ENCODE measurements at regions not wholly inside any gene's neighbourhood (a gene's known extent, or its start where the extent isn't known, plus 50 kb on each side); places are given as distances from the start of the nearest gene placed in this dataset.
"Not testable (repeated sequence)": the region's sequence is repeated elsewhere in the genome, so short reads cannot be mapped to it uniquely, and the experiment has no call there.

- DNase-seq, result no peak
Measured at GRCh38 chr10:121242741-121243608, 355.3 kb downstream of the FGFR2 start.

DNA sequence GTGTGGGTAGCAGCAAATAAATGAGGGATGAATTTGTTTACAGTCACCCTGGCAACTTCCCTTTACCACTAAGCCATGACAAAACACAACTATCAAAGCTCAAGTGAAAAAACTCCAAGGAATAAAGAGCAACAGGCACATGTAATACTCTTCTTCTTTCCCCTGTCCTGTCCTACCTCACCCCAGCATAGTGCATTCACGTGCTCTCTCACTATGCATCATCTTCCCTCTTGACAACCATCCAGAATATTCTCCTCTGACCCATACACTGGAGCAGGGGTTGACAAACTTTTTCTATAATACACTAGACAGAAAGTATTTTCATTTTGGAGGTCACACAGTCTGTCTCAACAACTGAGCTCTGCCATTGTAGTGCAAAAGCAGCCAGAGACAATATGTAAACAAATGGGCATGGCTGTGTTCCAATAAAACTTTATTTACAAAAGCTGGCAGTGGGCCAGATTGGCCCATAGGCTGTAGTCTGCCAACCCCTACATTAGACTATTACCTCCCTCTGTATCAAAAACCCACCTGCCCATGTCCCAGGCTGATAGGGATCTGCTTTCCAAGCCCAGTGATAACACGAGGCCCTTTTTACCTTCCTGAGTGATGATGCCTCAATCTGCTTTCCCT lies 354.5 kb downstream of the FGFR2 start:
- no peak for DNase-seq

GRCh38 chr10:121244818-121245217 lies 353.4 kb downstream of the FGFR2 start:
- no peak for DNase-seq

DNA sequence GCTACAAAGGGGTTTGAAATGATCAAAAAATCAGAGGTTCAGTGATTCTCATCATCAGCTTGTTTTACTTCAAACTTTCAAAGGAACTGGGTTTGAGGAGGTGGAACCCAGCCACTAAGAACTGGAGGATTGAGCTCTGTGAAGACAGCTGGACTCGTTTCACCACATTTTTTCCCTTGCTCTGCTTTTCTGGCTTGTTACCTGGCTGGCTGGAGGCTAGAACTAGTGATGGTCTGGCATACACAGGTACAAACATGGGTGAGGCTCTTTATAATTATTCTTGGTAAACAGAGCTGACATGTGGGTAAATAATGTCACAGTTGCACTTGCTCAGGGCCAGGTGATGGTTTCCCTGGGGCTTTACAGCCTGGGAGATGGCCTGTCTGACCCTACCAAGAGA lies 352.5 kb downstream of the FGFR2 start:
- DNase-seq, result no peak

- DNase-seq, result no peak
Measured at GRCh38 chr10:121248266-121248665, 350.0 kb downstream of the FGFR2 start.

DNA sequence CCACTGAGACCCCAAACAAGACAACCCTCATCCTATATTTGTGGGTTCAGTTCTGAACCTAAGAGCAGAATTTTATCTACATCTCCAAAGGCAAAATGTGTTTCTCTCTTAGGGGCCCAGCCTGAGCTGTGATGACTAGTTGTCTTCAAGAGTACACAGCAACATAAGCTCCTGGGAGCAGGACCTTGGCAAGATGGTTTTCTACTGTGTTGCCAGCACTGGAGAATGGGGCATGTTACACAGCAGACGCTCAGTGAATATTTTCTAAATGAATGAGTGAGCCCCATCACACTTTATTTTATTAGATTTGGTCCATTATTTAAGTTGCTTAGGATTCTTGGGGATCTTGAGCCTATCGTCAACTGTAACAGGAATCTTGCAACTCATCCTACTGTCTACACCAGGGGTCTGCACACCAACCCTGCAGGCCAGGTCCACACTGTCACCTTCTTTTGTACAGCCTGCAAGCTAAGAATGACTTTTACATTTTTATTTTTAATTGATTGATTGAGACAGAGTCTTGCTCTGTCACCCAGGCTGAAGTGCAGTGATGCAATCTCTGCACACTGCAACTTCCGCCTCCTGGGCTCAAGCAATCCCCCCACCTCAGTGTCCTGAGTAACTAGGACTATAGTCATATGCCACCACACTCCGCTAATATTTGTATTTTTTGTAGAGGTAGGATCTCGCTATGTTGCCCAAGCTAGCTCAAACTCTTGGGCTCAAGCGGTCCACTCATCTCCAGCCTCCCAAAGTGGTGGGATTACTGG lies 347.1 kb downstream of the FGFR2 start:
- DNase-seq, result no peak

GRCh38 chr10:121252756-121253155 lies 345.5 kb downstream of the FGFR2 start:
- no peak for DNase-seq

GRCh38 chr10:121260377-121260776 lies 337.9 kb downstream of the FGFR2 start:
- DNase-seq, result no peak

DNA sequence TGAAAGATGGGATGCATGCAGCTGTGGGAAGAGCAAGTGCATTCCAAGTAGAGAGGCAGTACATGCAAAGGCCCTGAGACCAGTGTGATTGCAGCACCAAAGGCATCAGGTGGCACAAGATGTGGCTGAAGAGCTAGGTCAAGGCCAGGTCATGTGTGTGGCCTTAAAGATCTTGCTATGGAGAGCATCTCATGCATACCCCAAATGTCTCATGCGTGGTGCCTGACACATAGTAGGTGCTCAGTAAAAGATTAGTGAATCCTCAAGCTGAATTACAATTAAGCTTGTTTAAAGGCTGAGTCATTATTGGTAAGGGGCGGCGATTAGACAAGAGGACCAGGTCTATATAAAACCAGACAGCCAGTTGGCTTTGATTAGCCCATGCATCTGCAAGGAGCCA lies 336.6 kb downstream of the FGFR2 start:
- DNase-seq, result no peak

GRCh38 chr10:121262774-121263430 lies 335.3 kb downstream of the FGFR2 start:
- no peak for DNase-seq

GRCh38 chr10:121263431-121263783 lies 334.8 kb downstream of the FGFR2 start:
- DNase-seq, result no peak

- no peak for DNase-seq
Measured at GRCh38 chr10:121265360-121266123, 332.7 kb downstream of the FGFR2 start.

DNA sequence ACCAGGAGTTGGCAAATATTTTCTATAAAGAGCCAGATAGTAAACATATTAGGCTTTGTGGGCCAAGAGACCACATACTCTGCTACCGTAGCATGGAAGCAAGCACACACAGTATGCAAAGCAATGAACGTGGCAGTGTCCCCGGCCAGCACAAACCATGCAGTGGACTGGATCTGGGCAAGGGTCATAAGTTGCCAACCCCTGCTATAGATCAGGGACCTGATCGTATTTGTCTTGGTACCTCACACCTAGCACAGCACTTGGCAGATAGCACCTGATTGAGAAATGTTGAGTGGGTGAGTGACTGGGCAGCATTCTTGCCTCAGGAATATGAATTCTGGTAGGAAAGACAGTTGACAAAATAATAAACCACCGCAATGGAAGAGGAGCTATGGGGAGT lies 331.9 kb downstream of the FGFR2 start:
- DNase-seq, result no peak

GRCh38 chr10:121267236-121268003 lies 330.8 kb downstream of the FGFR2 start:
- DNase-seq, result no peak

DNA sequence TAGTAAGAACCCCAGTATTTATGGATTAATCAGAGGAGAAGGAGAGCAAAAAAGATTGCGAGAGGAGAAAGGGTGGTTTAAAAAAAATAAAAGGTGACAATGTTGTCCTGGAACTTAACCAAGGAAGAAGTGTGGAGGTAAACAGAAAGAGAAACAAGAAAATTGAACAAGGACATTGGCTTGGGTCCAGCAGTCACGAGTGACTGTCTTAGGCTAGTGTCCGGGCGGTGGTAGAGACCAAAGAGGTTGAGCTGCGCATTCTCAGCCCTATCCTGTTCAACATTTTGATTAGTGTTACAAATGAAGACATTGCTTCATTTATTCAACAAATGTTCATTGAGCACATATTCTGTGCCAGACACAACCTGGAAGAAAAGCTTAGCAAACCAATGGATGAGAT lies 329.9 kb downstream of the FGFR2 start:
- no peak for DNase-seq

DNA sequence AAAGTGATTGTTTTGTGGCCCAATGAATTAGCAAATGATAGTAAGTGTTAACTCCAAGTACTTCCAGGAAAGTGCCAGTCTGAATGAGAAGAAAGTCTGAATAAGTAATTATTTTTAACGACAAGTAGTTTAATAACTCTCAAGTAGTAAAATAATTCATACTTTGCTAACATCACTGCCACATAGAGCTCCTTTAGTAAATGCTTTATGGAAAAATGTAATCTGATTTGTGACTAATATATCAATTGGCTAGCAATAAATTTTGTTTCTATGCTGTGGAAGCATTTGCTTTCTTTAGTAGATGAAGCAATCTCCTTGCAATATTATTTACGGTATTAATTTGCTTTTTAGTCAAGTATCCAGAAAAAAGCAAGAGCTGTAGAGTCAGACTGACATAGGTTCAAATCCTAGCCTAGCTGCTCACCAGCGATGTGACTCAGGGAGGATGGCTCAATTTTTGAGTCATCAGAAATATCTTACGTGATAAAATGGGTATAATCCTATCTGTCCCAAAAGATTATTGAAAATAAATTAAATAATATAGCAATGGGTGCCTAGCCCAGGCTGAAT lies 329.3 kb downstream of the FGFR2 start:
- DNase-seq, result no peak

DNA sequence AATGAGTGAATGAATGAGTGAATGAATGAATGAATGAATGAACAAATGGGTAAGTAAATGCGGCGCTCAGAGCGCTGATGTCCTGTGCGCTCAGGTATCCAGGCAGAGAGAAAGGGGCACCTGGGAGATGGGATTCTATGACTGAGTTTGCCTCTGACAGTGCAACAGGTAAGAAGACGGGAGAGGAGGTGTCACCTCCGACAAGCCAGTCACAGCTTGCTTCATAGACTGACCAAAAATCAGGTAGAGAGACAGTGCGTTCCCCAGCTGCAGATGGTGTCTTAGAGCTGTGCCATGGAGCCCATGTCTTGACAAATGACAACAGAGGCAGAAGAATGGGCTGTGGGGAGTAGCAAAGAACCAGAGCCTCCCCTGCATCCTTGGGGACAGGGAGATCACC lies 327.3 kb downstream of the FGFR2 start:
- DNase-seq, result no peak

DNA sequence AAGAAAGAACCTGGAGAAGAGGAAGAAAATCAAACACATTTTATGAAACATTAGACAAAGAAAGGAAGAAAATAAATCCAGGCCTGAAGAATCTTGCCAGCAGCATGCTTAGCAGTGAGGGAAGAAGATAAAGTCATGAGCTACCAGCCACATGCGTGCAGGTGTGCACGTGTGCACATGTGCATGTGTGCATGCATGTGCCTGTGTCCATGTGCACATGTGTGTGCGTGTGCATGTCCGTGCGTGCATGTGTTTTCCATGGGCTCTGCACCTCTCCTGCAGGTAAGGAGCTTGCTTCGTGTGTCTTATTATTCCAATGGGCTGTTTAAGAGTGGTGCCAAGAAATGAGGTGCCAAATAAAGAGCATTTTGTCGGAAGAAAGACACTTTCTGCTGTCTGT lies 322.2 kb downstream of the FGFR2 start:
- DNase-seq, result no peak

DNA sequence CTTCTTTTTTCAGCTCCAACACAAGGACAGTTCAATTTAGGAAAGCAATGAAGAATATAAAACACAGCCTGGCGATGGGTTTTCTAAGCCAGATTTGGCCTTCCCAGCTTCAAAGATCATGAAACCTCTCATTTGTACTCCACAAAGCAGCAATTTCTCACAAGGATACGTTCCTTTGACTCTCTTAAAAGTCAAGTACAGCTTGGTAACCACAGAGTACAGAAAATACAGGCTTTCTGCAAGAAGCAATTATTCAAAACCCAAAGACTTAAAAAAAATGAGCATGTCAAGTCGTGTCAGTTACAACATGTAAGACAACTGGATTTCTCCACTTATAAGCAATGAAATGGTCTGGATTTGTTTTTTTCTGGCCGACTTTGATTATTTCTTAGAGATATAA lies 321.4 kb downstream of the FGFR2 start:
- DNase-seq, result no peak

DNA sequence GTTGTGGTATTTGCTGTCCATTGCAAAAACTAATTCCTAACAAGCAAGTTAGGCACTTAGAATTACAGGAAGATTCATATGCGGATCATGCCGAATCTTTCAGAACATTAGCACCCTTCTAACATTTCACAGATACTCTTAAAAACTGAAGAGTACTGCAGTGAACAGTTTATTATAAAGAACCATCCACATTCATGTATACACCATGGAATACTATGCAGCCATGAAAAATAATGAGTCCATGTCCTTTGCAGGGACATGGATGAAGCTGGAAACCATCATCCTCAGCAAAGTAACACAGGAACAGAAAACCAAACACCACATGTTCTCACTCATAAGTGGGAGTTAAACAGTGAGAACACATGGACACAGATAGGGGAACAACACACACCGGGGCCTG lies 319.9 kb downstream of the FGFR2 start:
- not testable (repeated sequence) for DNase-seq

- no peak for DNase-seq
Measured at GRCh38 chr10:121281576-121281975, 316.7 kb downstream of the FGFR2 start.

Measured in occipital lobe (tissue), 1 donor.